ENCODE measurements at regions not wholly inside any gene's neighbourhood (a gene's known extent, or its start where the extent isn't known, plus 50 kb on each side); places are given as distances from the start of the nearest gene placed in this dataset.

- no peak for TF ChIP-seq CTCF (IDR thresholded peaks at IDR 0.05)
- no peak for TF ChIP-seq POLR2AphosphoS5 (IDR thresholded peaks at IDR 0.05; ENCODE audit: insufficient read depth in 1 of 2, low read depth in 1 of 2)
Observed at GRCh38 chr10:124228471-124228870, 135.1 kb upstream of the CHST15 start.
